SK-N-SH (cell line): ENCODE measurements at regions not wholly inside any gene's neighbourhood (a gene's known extent, or its start where the extent isn't known, plus 50 kb on each side); places are given as distances from the start of the nearest gene placed in this dataset.

Experiments
- CTCF ChIP-seq: fragments of 200-600 bp; sonication (generic); IDR thresholded peaks from 2 replicates; pipeline ENCODE4 v1.6.1; 2017; ENCODE audit warnings: antibody characterized with exemption, mild to moderate bottlenecking, moderate library complexity
- MEF2A ChIP-seq: IDR thresholded peaks from 2 replicates; pipeline ENCODE4 v1.4.0; 2012; ENCODE audit warnings: low read depth, borderline replicate concordance
- TF ChIP-seq, protein P1 (sequence below): IDR thresholded peaks from 2 replicates; pipeline ENCODE4 v1.4.0; 2012; ENCODE audit warnings: low read depth, borderline replicate concordance

DNA sequence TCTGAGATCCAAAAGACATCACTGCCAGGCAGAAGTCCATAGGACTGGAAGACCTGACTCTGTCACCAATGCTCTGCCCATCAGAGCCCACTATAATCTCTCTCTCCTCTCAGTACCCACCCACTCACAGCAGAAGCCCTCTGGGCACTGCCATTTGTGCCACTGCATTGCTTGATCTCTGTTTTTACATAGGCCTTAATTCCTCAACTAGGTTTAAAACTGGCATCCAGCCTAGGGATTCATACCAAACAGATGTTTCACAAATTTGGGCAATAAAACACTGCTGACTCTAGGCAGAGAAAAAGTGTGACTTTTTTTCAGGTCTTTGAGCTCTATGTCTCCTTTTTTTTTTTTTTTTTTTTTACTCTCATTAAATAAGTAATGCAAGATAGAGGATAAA, 91.1 kb upstream of the RANBP3L start:
- TF ChIP-seq, protein P1, sequence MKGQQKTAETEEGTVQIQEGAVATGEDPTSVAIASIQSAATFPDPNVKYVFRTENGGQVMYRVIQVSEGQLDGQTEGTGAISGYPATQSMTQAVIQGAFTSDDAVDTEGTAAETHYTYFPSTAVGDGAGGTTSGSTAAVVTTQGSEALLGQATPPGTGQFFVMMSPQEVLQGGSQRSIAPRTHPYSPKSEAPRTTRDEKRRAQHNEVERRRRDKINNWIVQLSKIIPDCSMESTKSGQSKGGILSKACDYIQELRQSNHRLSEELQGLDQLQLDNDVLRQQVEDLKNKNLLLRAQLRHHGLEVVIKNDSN = no peak
- TF ChIP-seq CTCF (no peak), MEF2A (no peak)
